Choroid plexus epithelial cell (primary cell): ENCODE measurements at regions not wholly inside any gene's neighbourhood (a gene's known extent, or its start where the extent isn't known, plus 50 kb on each side); places are given as distances from the start of the nearest gene placed in this dataset.

ENCODE experiments used
- DNase-seq: peaks from one replicate; pipeline ENCODE4 v3.0.0-alpha.2; 2010; ENCODE audit warnings: low read depth
- H3K4me3 ChIP-seq: 2 replicates; pipeline ENCODE4 v1.5.1; 2011; ENCODE audit warnings: low read depth, mild to moderate bottlenecking, control low read depth, low read length, moderate library complexity
- CTCF ChIP-seq: conservative IDR thresholded peaks from 2 replicates; pipeline ENCODE4 v1.5.1; 2011; ENCODE audit warnings: low read depth, mild to moderate bottlenecking, control low read depth, inconsistent platforms, low read length, moderate library complexity

- no peak for DNase-seq
- H3K4me3 ChIP-seq: no peak overlapping the region
- no peak for TF ChIP-seq CTCF
Measured at GRCh38 chr4:120613778-120614177, 308.7 kb downstream of the PRDM5 start.

DNA sequence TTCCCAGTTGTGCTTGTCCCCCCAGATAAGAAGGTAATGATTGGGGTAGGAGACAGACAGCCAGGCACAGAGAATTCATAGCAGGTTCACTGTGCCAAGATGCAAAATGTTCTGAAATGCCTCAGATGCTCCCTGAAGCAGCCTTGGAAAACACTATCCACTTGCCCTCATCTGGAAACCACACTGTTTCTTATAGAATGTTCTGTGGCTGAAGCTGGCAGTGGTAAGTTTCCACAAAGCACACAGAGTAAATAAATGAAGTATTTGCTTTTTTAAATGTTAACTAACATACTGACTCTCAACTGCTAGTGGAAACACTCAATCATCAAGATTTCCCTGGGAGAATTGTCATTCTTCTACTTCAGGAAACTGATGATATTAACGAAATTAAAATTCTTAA, 311.4 kb downstream of the PRDM5 start:
- TF ChIP-seq CTCF: no peak
- no peak overlapping the region for H3K4me3 ChIP-seq
- DNase-seq: no peak

DNA sequence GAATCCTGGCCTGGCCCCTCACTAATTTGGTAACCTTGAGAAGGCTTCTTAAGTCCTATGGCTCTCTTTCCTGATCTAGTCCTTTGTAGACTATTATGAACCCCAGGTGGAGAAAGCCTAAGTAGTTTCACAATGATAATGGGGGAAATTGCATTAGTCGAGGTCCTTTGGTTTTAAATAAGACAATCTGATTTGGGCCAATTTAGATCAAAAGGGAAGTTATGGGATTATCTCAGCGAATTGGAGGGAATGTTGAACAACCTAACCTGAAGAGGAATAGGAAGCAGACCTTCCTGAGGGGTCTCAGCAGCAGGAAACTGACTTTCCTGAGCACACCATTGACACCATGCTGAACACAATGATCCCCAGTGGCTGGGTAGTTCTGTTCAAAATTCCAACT, 331.5 kb downstream of the PRDM5 start:
- TF ChIP-seq CTCF: no peak
- no peak for DNase-seq
- H3K4me3 ChIP-seq: no peak overlapping the region

DNA sequence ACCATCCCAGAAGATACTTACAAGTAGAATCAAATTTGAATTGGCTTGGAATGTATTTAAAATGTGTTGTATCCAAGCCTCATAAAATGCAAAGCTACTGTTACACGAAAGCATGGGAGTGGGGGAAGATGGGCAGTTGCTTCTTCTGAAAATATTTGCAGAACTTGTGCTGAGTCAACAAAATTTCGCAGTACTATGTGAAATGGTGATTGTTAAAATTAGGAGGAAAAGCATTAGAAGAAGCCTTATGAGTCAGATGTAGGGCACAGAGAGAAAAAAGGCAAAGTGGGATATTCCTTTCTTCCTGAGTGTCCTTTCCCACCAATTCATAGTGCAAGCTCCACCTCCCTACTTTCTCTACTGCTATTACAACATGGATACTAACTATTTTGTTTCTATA, 332.7 kb downstream of the PRDM5 start:
- no peak for TF ChIP-seq CTCF
- no peak overlapping the region for H3K4me3 ChIP-seq
- DNase-seq: no peak

GRCh38 chr4:120568731-120569130, 353.8 kb downstream of the PRDM5 start:
- no peak for TF ChIP-seq CTCF
- no peak for DNase-seq
- H3K4me3 ChIP-seq: no peak overlapping the region

DNA sequence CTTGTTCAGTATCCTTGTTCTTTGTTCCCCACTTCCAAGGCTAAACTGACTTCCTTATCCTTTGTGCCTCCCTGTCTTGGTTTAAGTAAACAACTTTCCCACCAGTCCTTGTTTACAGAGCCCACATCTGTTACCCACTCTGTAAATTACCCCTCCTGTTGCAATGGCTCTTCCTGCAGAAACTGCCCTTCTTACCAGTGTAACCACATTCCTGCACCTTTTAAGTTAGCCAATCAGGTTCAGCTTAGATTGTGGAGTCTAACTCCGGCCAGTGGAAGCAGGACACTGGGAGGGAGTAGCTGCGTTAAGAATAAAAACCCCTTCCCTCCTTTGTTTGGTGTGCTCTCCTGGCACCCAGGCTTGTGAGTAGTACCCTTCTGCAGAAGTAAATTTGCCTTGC, 360.9 kb downstream of the PRDM5 start:
- H3K4me3 ChIP-seq: no peak overlapping the region
- DNase-seq: no peak
- TF ChIP-seq CTCF: no peak

- DNase-seq: peak; percentile 19
- TF ChIP-seq CTCF: no peak
- H3K4me3 ChIP-seq: no peak overlapping the region
Measured at GRCh38 chr4:120557372-120557771, 365.2 kb downstream of the PRDM5 start.
